A673 (cell line): ENCODE measurements at regions not wholly inside any gene's neighbourhood (a gene's known extent, or its start where the extent isn't known, plus 50 kb on each side); places are given as distances from the start of the nearest gene placed in this dataset.
"Not testable (repeated sequence)": the region's sequence is repeated elsewhere in the genome, so short reads cannot be mapped to it uniquely, and the experiment has no call there.

ENCODE experiments used
- BruUV-seq: library from RNA; stranded (reverse); fragments of 400-500 nt; replicated peaks from 2 replicates; lab custom pipeline; 2021; lab: Mats Ljungman, UMichigan
- CTCF ChIA-PET: fragments of 300-600 bp; sonication (Branson Sonifier 250); formaldehyde crosslinking; loops from one replicate; lab custom pipeline; 2022; ENCODE audit warnings: antibody characterized with exemption; lab: Charles Lee
- POLR2A ChIA-PET: fragments of 300-600 bp; sonication (Branson Sonifier 250); formaldehyde crosslinking; loops from one replicate; lab custom pipeline; 2022; ENCODE audit warnings: antibody characterized with exemption; ENCODE audit not compliant: low non-redundant PET; lab: Charles Lee
- DNase-seq: peaks from one replicate; pipeline ENCODE4 v3.0.0-alpha.2; 2015; ENCODE audit warnings: low spot score
- H3K27ac ChIP-seq: fragments of 200-600 bp; sonication (generic); 2 replicates; pipeline ENCODE4 v1.5.1; 2016; ENCODE audit warnings: mixed run types, low read depth, mild to moderate bottlenecking, mixed read lengths, antibody characterized with exemption, low read length; ENCODE audit not compliant: poor library complexity, severe bottlenecking
- H3K27me3 ChIP-seq: fragments of 200-600 bp; sonication (generic); replicated peaks from 2 replicates; pipeline ENCODE4 v1.6.1; 2017; ENCODE audit warnings: mixed run types, low read depth, mild to moderate bottlenecking, mixed read lengths, antibody characterized with exemption, low read length; ENCODE audit not compliant: insufficient read depth, poor library complexity
- H3K36me3 ChIP-seq: fragments of 200-600 bp; sonication (generic); 2 replicates; pipeline ENCODE4 v1.6.1; 2016; ENCODE audit warnings: mixed run types, mild to moderate bottlenecking, mixed read lengths, antibody characterized with exemption, low read length; ENCODE audit not compliant: insufficient read depth, poor library complexity, severe bottlenecking
- H3K4me1 ChIP-seq: fragments of 200-600 bp; sonication (generic); 2 replicates; pipeline ENCODE4 v1.6.1; 2017; ENCODE audit warnings: mixed run types, mild to moderate bottlenecking, mixed read lengths, antibody characterized with exemption, low read length; ENCODE audit not compliant: insufficient read depth, poor library complexity, severe bottlenecking
- H3K4me3 ChIP-seq: fragments of 200-600 bp; sonication (generic); 2 replicates; pipeline ENCODE4 v1.5.1; 2016; ENCODE audit warnings: low read depth, mixed run types, mild to moderate bottlenecking, mixed read lengths, low read length; ENCODE audit not compliant: poor library complexity, severe bottlenecking
- H3K9me3 ChIP-seq: fragments of 200-600 bp; sonication (generic); 2 replicates; pipeline ENCODE4 v1.6.1; 2016; ENCODE audit warnings: mixed run types, low read depth, mild to moderate bottlenecking, mixed read lengths, antibody characterized with exemption, low read length; ENCODE audit not compliant: poor library complexity, severe bottlenecking
- CTCF ChIP-seq: fragments of 300-800, 200-600 bp; sonication (generic); conservative IDR thresholded peaks from 2 replicates; pipeline ENCODE4 v1.5.1; 2017; ENCODE audit warnings: low read depth, mild to moderate bottlenecking, antibody characterized with exemption, low read length, moderate library complexity, mixed read lengths
- EZH2 ChIP-seq: fragments of 200-600 bp; sonication (generic); IDR thresholded peaks from 2 replicates; pipeline ENCODE4 v1.6.1; 2017; ENCODE audit warnings: borderline replicate concordance, low read depth, mild to moderate bottlenecking, mixed read lengths, antibody characterized with exemption, low read length; ENCODE audit not compliant: poor library complexity, severe bottlenecking
- intact Hi-C: fragments of 100-400 bp; cut with micrococcal nuclease; formaldehyde crosslinking; loops from one replicate; pipeline ENCODE4 v1.10.0; 2022; ENCODE audit not compliant: unreplicated experiment

DNA sequence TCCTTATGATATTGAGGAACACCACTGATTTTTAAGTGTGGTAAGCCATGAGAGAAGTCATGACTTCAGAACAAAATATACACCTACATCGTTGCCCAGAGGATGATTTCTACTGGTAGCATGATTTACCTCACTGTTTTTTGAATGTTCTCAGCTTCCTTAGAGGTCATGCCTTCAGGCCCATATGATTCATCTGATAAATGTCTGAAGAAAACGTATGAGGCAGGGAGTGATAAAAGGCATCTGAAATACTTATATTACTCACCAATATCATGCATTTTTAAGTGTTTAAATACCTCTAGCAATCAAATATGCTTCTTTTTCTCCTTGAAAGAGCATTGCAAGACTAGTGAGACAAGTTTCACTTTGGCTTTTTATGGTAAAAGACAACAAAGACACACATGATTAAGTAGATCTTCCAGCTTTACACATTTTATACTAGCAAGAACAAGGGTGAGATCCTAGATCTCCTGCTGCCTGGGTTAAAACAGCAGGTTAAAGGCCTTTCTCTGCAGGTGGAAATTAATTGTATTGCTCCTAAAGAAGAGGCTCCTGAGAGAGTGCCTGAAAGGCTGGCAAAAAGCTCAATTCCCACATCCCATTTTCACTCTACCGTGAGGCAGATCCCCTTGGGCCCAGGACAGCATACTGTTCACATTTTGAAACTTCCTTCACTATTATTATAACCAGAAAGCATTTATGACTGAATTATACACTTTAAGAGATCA, 432.4 kb downstream of the SLITRK1 start:
- TF ChIP-seq CTCF (no peak), EZH2 (no peak)
- ChIA-PET POLR2A (interaction anchor here (0.7 kb wide), 1 partner anchor 14 kb away, joined by 5 read pairs; no protein-coding TSS in a partner anchor), CTCF (no interaction called here)
- no peaks in the 10 kb centered on the region for H3K4me1 ChIP-seq
- H3K4me3 ChIP-seq: no peak overlapping the region
- intact Hi-C loops: no loop called here
- no peaks in the 10 kb centered on the region for H3K36me3 ChIP-seq
- H3K27me3 ChIP-seq: no peaks in the 10 kb centered on the region
- DNase-seq: no peak
- no peaks in the 10 kb centered on the region for H3K9me3 ChIP-seq
- BruUV-seq: no TSS peak
- no peak overlapping the region for H3K27ac ChIP-seq

DNA sequence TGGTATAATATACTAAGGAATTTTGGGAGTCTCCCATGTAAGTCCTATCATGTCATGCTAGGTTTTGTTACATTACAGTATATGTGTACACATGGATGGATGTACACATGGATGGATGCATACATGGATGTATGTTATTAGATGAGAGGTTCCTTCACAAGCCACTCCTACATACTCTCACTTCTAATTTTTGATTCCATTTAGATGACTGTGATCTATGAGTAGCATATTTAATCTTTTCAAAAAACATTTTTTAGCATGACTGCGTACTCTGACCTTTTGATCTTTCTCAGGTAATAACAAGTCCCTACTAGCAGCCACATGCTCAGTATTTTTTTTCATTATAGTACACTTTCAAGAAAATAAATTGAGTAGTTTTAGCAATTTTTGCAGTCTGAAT, 441.8 kb downstream of the SLITRK1 start:
- H3K9me3 ChIP-seq: no peaks in the 10 kb centered on the region
- no peak for DNase-seq
- H3K4me3 ChIP-seq: no peak overlapping the region
- no peak overlapping the region for H3K27ac ChIP-seq
- no TSS peak for BruUV-seq
- POLR2A ChIA-PET: no interaction called here
- no peaks in the 10 kb centered on the region for H3K27me3 ChIP-seq
- CTCF ChIA-PET: no interaction called here
- no peak for TF ChIP-seq EZH2
- no peaks in the 10 kb centered on the region for H3K36me3 ChIP-seq
- intact Hi-C loops: no loop called here
- H3K4me1 ChIP-seq: no peaks in the 10 kb centered on the region

- CTCF ChIA-PET, H3K36me3 ChIP-seq, BruUV-seq, H3K4me1 ChIP-seq, intact Hi-C loops, H3K27me3 ChIP-seq, DNase-seq, POLR2A ChIA-PET, H3K27ac ChIP-seq, H3K9me3 ChIP-seq, H3K4me3 ChIP-seq: not testable (repeated sequence)
These were observed 442.8 kb downstream of the SLITRK1 start for GRCh38 chr13:83439464-83439863.

DNA sequence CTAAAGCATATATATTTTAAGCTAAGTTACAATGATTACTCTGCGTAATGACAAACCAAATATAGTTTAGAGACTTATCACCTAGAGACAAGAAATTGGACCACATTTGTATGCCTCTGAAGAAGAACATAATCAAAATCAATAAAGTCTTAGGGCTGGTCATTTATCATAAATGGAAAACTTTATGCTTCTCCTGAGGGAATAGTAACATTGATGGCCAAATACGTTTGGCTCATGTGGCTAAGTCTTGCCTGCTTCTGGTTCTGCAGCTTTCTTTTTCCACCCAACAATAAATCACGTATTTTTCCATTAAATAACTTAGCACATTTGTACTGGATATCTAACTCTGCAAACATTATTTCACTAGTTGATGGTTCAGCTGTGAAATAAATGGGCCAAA, 458.4 kb downstream of the SLITRK1 start:
- CTCF ChIA-PET: no interaction called here
- POLR2A ChIA-PET: no interaction called here
- BruUV-seq: no TSS peak
- H3K27me3 ChIP-seq: no peaks in the 10 kb centered on the region
- no peak overlapping the region for H3K4me3 ChIP-seq
- no peaks in the 10 kb centered on the region for H3K9me3 ChIP-seq
- H3K36me3 ChIP-seq: no peaks in the 10 kb centered on the region
- intact Hi-C loops: no loop called here
- no peaks in the 10 kb centered on the region for H3K4me1 ChIP-seq
- DNase-seq: no peak
- H3K27ac ChIP-seq: no peak overlapping the region
- TF ChIP-seq EZH2 (no peak), CTCF (no peak)
